AG04450 (cell line): ENCODE measurements at regions not wholly inside any gene's neighbourhood (a gene's known extent, or its start where the extent isn't known, plus 50 kb on each side); places are given as distances from the start of the nearest gene placed in this dataset.
A peak's percentile ranks its signal among the peaks of the same experiment; 100 is the strongest.

Experiments used
- CTCF ChIA-PET: fragments of 300-600, 350-600 bp; formaldehyde crosslinking; extraction: SDS; loops from one replicate; lab custom pipeline; 2022; ENCODE audit warnings: antibody characterized with exemption, inconsistent platforms; lab: Charles Lee
- POLR2A ChIA-PET: fragments of 350-600 bp; formaldehyde crosslinking; extraction: SDS; loops from one replicate; lab custom pipeline; 2021; ENCODE audit warnings: antibody characterized with exemption, inconsistent platforms; lab: Yijun Ruan, JAX
- DNase-seq: peaks from one replicate; pipeline ENCODE4 v3.0.0-alpha.2; 2011; ENCODE audit warnings: low read depth, low spot score
- H3K27ac ChIP-seq: one replicate; pipeline ENCODE4 v1.5.1; 2012; ENCODE audit warnings: low read depth, low read length, control low read depth
- H3K27me3 ChIP-seq: one replicate; pipeline ENCODE4 v1.6.0; 2012; ENCODE audit warnings: low read length; ENCODE audit not compliant: control insufficient read depth, insufficient read depth
- H3K4me3 ChIP-seq: 2 replicates; pipeline ENCODE4 v1.5.1; 2011; ENCODE audit warnings: mild to moderate bottlenecking, low read depth, low read length, control low read depth
- H3K9me3 ChIP-seq: 2 replicates; pipeline ENCODE4 v1.5.1; 2012; ENCODE audit warnings: low read length; ENCODE audit not compliant: control insufficient read depth, insufficient read depth
- CTCF ChIP-seq: IDR thresholded peaks from 2 replicates; pipeline ENCODE4 v1.5.1; 2011; ENCODE audit warnings: low read depth, low read length, control low read depth, inconsistent platforms

GRCh38 chr16:8182761-8183160 is 407.6 kb downstream of the TMEM114 start:
- no peak overlapping the region for H3K27ac ChIP-seq
- no peak overlapping the region for H3K4me3 ChIP-seq
- ChIA-PET CTCF (no interaction called here), POLR2A (no interaction called here)
- no peak for TF ChIP-seq CTCF
- H3K27me3 ChIP-seq, result no peaks in the 10 kb centered on the region
- DNase-seq, result no peak
- peaks cover 19% of the 10 kb centered on the region for H3K9me3 ChIP-seq

GRCh38 chr16:8179615-8180014 is 410.7 kb downstream of the TMEM114 start:
- CTCF ChIA-PET, result no interaction called here

GRCh38 chr16:8178271-8178670 is 412.0 kb downstream of the TMEM114 start:
- Histone ChIP-seq H3K27ac (no peak overlapping the region), H3K27me3 (no peaks in the 10 kb centered on the region), H3K9me3 (peaks cover 11% of the 10 kb centered on the region), H3K4me3 (no peak overlapping the region)
- POLR2A ChIA-PET, result no interaction called here
- CTCF ChIA-PET, result no interaction called here
- no peak for DNase-seq
- TF ChIP-seq CTCF, result no peak

More at GRCh38 chr16:8179615-8180014, 410.7 kb downstream of the TMEM114 start:
- no peaks in the 10 kb centered on the region for H3K27me3 ChIP-seq
- no peak for DNase-seq
- POLR2A ChIA-PET, result no interaction called here
- no peak overlapping the region for H3K4me3 ChIP-seq
- no peak for TF ChIP-seq CTCF
- no peak overlapping the region for H3K27ac ChIP-seq
- H3K9me3 ChIP-seq, result peaks cover 16% of the 10 kb centered on the region

- no peak for DNase-seq
Observed at GRCh38 chr16:8175411-8175810, 414.9 kb downstream of the TMEM114 start.

GRCh38 chr16:8173111-8173644 is 417.1 kb downstream of the TMEM114 start:
- CTCF ChIA-PET, result no interaction called here
- POLR2A ChIA-PET, result no interaction called here
- H3K9me3 ChIP-seq, result peaks cover 13% of the 10 kb centered on the region
- H3K27ac ChIP-seq, result no peak overlapping the region
- TF ChIP-seq CTCF, result peak; percentile 32
- DNase-seq, result no peak
- H3K4me3 ChIP-seq, result no peak overlapping the region
- H3K27me3 ChIP-seq, result no peaks in the 10 kb centered on the region

More at GRCh38 chr16:8175411-8175810, 414.9 kb downstream of the TMEM114 start:
- H3K27ac ChIP-seq, result no peak overlapping the region
- CTCF ChIA-PET, result no interaction called here
- POLR2A ChIA-PET, result no interaction called here
- no peaks in the 10 kb centered on the region for H3K27me3 ChIP-seq
- H3K9me3 ChIP-seq, result peaks cover 10% of the 10 kb centered on the region; the same call in 1 of the 2 replicates
- TF ChIP-seq CTCF, result no peak
- no peak overlapping the region for H3K4me3 ChIP-seq
